ENCODE measurements at regions not wholly inside any gene's neighbourhood (a gene's known extent, or its start where the extent isn't known, plus 50 kb on each side); places are given as distances from the start of the nearest gene placed in this dataset.
"Not testable (repeated sequence)": the region's sequence is repeated elsewhere in the genome, so short reads cannot be mapped to it uniquely, and the experiment has no call there.

DNA sequence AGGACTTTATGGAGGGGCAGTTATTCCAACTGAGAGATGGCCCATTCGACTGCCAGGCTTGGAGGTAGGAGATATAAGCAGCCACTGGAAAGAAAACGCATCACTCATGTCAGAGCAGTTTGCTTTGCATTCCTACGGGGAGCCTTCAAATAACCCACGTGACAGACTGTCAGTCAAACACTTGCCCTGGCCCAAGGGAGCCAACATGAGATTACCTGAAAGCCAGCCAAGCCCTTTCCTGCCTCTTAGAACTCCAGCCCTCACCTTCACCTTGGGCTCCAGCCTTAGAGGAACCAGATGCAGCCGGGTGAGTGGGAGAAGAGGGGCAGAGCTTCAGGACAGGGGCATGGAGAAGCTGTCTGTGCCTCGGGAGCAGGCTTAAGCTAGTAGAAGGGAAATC is 95.3 kb upstream of the CXCL13 start:
- DNase-seq (ENCODE audit: low spot score) = no peak

DNA sequence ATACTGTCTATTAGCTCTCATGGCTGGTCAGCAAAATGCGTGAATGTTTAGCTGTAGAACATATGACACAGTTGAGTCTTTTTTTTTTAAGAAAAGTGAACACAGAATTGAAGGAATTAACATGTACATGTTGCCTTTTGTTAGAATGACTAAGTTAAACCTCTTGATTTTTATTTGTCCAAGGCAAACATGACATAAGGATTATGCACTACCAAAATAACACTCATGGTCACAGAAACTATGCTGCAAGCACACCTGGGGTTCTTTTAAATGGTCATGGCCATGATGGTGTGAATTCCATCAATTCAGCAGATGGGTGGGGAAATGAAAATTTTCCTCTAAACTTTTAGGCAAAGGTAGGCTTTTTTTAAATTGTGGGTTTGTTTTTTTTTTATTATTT is 80.1 kb upstream of the CXCL13 start:
- no peak for DNase-seq (ENCODE audit: low spot score)

DNA sequence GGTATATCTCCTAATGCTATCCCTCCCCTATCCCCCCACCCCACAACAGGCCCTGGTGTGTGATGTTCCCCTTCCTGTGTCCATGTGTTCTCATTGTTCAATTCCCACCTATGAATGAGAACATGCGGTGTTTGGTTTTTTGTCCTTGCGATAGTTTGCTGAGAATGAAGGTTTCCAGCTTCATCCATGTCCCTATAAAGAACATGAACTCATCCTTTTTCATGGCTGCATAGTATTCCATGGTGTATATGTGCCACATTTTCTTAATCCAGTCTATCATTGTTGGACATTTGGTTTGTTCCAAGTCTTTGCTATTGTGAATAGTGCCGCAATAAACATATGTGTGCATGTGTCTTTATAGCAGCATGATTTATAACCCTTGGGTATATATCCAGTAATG is 77.7 kb upstream of the CXCL13 start:
- not testable (repeated sequence) for DNase-seq (ENCODE audit: low spot score)

DNA sequence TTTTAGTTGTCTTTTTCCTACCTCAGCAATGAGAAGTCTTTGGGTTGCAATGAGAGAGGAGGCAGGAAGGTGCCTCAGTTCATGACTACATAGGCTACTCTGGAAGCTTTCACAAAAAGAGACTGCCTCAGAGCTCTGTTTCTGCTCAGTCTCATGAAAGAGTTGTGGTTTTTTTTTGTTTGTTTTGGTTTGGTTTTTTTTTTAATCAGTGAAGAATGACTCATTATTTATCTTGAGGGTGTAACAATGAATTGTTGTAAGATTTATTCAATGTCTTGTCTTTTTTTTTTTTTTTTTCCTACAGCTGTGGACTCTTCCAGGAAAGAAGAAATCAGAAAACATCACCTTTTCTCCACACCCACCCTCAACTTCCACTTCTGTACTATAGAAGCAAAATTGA is 67.5 kb upstream of the CXCL13 start:
- DNase-seq (ENCODE audit: low spot score) = peak; percentile 71

DNA sequence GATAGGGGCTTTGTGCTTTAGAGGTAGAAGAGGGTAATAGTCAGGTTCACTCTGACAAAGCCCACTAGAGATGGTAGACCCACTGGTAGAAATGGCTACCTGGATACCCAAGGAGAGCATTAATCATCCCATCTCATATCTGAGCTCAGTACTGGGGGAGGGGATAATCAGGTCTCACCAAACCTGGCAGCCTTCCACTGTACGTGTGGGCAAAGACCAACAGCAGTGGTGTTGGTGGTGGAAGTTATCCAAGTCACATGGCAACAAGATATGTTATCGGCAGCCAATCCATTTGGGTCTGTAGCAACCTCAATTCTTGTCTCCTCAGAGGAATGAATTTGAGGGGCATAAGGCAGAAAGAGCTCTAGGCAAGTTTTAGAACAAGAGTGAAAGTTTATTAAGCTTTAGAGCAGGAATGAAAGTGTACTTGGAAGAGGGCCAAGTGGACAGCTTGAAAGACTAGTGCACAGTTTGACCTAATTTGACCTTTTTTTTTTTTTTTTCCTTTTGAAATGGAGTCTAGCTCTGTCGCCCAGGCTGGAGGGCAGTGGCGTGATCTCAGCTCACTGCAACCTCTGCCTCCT is 67.0 kb upstream of the CXCL13 start:
- DNase-seq (ENCODE audit: low spot score) = peak; percentile 77

All from H4 (cell line).